ENCODE measurements at regions not wholly inside any gene's neighbourhood (a gene's known extent, or its start where the extent isn't known, plus 50 kb on each side); places are given as distances from the start of the nearest gene placed in this dataset.

GRCh38 chr4:115353370-115353769, 239.9 kb upstream of the NDST4 start:
- no peaks in the 10 kb centered on the region for H3K9me2 ChIP-seq (replicated peaks; ENCODE audit: low read depth, low read length)
- TF ChIP-seq, protein P1, sequence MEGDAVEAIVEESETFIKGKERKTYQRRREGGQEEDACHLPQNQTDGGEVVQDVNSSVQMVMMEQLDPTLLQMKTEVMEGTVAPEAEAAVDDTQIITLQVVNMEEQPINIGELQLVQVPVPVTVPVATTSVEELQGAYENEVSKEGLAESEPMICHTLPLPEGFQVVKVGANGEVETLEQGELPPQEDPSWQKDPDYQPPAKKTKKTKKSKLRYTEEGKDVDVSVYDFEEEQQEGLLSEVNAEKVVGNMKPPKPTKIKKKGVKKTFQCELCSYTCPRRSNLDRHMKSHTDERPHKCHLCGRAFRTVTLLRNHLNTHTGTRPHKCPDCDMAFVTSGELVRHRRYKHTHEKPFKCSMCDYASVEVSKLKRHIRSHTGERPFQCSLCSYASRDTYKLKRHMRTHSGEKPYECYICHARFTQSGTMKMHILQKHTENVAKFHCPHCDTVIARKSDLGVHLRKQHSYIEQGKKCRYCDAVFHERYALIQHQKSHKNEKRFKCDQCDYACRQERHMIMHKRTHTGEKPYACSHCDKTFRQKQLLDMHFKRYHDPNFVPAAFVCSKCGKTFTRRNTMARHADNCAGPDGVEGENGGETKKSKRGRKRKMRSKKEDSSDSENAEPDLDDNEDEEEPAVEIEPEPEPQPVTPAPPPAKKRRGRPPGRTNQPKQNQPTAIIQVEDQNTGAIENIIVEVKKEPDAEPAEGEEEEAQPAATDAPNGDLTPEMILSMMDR (conservative IDR thresholded peaks at IDR 0.05; ENCODE audit: low read length): no peak
- TF ChIP-seq EZH2phosphoT487 (IDR thresholded peaks at IDR 0.05; ENCODE audit: borderline replicate concordance): no peak
- no peaks in the 10 kb centered on the region for H4K20me1 ChIP-seq (ENCODE audit: insufficient read depth, low read length, poor library complexity, severe bottlenecking)
- H2AFZ ChIP-seq (ENCODE audit: low read length): no peak overlapping the region
- H3F3A ChIP-seq (ENCODE audit: low read depth): no peaks in the 10 kb centered on the region
- peaks cover 8% of the 10 kb centered on the region; the same call in 1 of the 2 replicates for H3K9me3 ChIP-seq (ENCODE audit: insufficient read depth, low read depth, low read length)
- no peaks in the 10 kb centered on the region for H3K4me1 ChIP-seq (ENCODE audit: insufficient read depth, low read length, poor library complexity, severe bottlenecking)
- H3K9ac ChIP-seq (ENCODE audit: low read depth, low read length, poor library complexity, severe bottlenecking): no peak overlapping the region
- no peak overlapping the region for H3K4me3 ChIP-seq (ENCODE audit: low read length, poor library complexity, severe bottlenecking)
- no peaks in the 10 kb centered on the region for H3K27me3 ChIP-seq (ENCODE audit: insufficient read depth, low read length, poor library complexity, severe bottlenecking)
- H3K36me3 ChIP-seq (ENCODE audit: insufficient read depth, low read length): no peaks in the 10 kb centered on the region
- H3K79me2 ChIP-seq (ENCODE audit: insufficient read depth, low read length): no peaks in the 10 kb centered on the region
- H3K4me2 ChIP-seq (ENCODE audit: low read depth, low read length, poor library complexity, severe bottlenecking): no peak overlapping the region

GRCh38 chr4:115343171-115343570, 229.8 kb upstream of the NDST4 start:
- Histone ChIP-seq H3K36me3 (ENCODE audit: insufficient read depth, low read length) (no peaks in the 10 kb centered on the region), H2AFZ (ENCODE audit: low read length) (no peak overlapping the region), H3K4me3 (ENCODE audit: low read length, poor library complexity, severe bottlenecking) (no peak overlapping the region), H3K9ac (ENCODE audit: low read depth, low read length, poor library complexity, severe bottlenecking) (no peak overlapping the region), H3K9me2 (replicated peaks; ENCODE audit: low read depth, low read length) (no peaks in the 10 kb centered on the region), H3K9me3 (ENCODE audit: insufficient read depth, low read depth, low read length) (no peaks in the 10 kb centered on the region), H3K4me2 (ENCODE audit: low read depth, low read length, poor library complexity, severe bottlenecking) (no peak overlapping the region), H3K27me3 (ENCODE audit: insufficient read depth, low read length, poor library complexity, severe bottlenecking) (no peaks in the 10 kb centered on the region), H3K4me1 (ENCODE audit: insufficient read depth, low read length, poor library complexity, severe bottlenecking) (no peaks in the 10 kb centered on the region), H4K20me1 (ENCODE audit: insufficient read depth, low read length, poor library complexity, severe bottlenecking) (no peaks in the 10 kb centered on the region), H3F3A (ENCODE audit: low read depth) (no peaks in the 10 kb centered on the region), H3K79me2 (ENCODE audit: insufficient read depth, low read length) (no peaks in the 10 kb centered on the region)
- TF ChIP-seq EZH2phosphoT487 (IDR thresholded peaks at IDR 0.05; ENCODE audit: borderline replicate concordance): no peak
- TF ChIP-seq, protein P1 (conservative IDR thresholded peaks at IDR 0.05; ENCODE audit: low read length): no peak

- H3F3A ChIP-seq (ENCODE audit: low read depth): no peaks in the 10 kb centered on the region
- no peaks in the 10 kb centered on the region for H3K4me1 ChIP-seq (ENCODE audit: insufficient read depth, low read length, poor library complexity, severe bottlenecking)
- H2AFZ ChIP-seq (ENCODE audit: low read length): no peak overlapping the region
- H4K20me1 ChIP-seq (ENCODE audit: insufficient read depth, low read length, poor library complexity, severe bottlenecking): no peaks in the 10 kb centered on the region
- H3K27me3 ChIP-seq (ENCODE audit: insufficient read depth, low read length, poor library complexity, severe bottlenecking): no peaks in the 10 kb centered on the region
- TF ChIP-seq, protein P1 (conservative IDR thresholded peaks at IDR 0.05; ENCODE audit: low read length): no peak
- TF ChIP-seq EZH2phosphoT487 (IDR thresholded peaks at IDR 0.05; ENCODE audit: borderline replicate concordance): no peak
- H3K9ac ChIP-seq (ENCODE audit: low read depth, low read length, poor library complexity, severe bottlenecking): no peak overlapping the region
- no peaks in the 10 kb centered on the region for H3K9me3 ChIP-seq (ENCODE audit: insufficient read depth, low read depth, low read length)
- no peaks in the 10 kb centered on the region for H3K79me2 ChIP-seq (ENCODE audit: insufficient read depth, low read length)
- H3K36me3 ChIP-seq (ENCODE audit: insufficient read depth, low read length): no peaks in the 10 kb centered on the region
- H3K4me2 ChIP-seq (ENCODE audit: low read depth, low read length, poor library complexity, severe bottlenecking): no peak overlapping the region
- H3K9me2 ChIP-seq (replicated peaks; ENCODE audit: low read depth, low read length): no peaks in the 10 kb centered on the region
- no peak overlapping the region for H3K4me3 ChIP-seq (ENCODE audit: low read length, poor library complexity, severe bottlenecking)
These were observed 221.5 kb upstream of the NDST4 start for GRCh38 chr4:115334736-115335411.
